Astrocyte (in vitro differentiated cells and primary cell): ENCODE measurements at regions not wholly inside any gene's neighbourhood (a gene's known extent, or its start where the extent isn't known, plus 50 kb on each side); places are given as distances from the start of the nearest gene placed in this dataset.

Experiments used
- DNase-seq: peaks from one replicate; pipeline ENCODE4 v3.0.0-alpha.2; 2010; ENCODE audit warnings: low read depth
- FAIRE-seq: peaks from 2 replicates; lab custom pipeline; 2011; peaks lifted over from hg19 to GRCh38; lab: Jason Lieb, UNC
- H2AFZ ChIP-seq: 2 replicates; pipeline ENCODE4 v1.6.0; 2012; ENCODE audit warnings: low read depth, low read length, inconsistent platforms
- H3K27ac ChIP-seq: 2 replicates; pipeline ENCODE4 v1.5.1; 2011; ENCODE audit warnings: low read depth, low read length, inconsistent platforms
- H3K27me3 ChIP-seq: 2 replicates; pipeline ENCODE4 v1.6.0; 2011; ENCODE audit warnings: low read length, inconsistent platforms; ENCODE audit not compliant: insufficient read depth
- H3K36me3 ChIP-seq: 2 replicates; pipeline ENCODE4 v1.5.1; 2011; ENCODE audit warnings: low read length, inconsistent platforms; ENCODE audit not compliant: insufficient read depth
- H3K4me1 ChIP-seq: 2 replicates; pipeline ENCODE4 v1.5.1; 2011; ENCODE audit warnings: low read length, inconsistent platforms; ENCODE audit not compliant: insufficient read depth
- H3K4me2 ChIP-seq: 2 replicates; pipeline ENCODE4 v1.6.0; 2012; ENCODE audit warnings: low read length, inconsistent platforms
- H3K4me3 ChIP-seq: 2 replicates; pipeline ENCODE4 v1.5.1; 2011; ENCODE audit warnings: low read depth, mild to moderate bottlenecking, low read length, inconsistent platforms; ENCODE audit not compliant: insufficient read depth
- H3K79me2 ChIP-seq: 2 replicates; pipeline ENCODE4 v1.6.0; 2012; ENCODE audit warnings: mild to moderate bottlenecking, low read length, inconsistent platforms; ENCODE audit not compliant: insufficient read depth
- H3K9ac ChIP-seq: 2 replicates; pipeline ENCODE4 v1.6.0; 2012; ENCODE audit warnings: mild to moderate bottlenecking, low read length, inconsistent platforms
- H3K9me3 ChIP-seq: 2 replicates; pipeline ENCODE4 v1.5.1; 2012; ENCODE audit warnings: low read depth, mild to moderate bottlenecking, low read length, inconsistent platforms; ENCODE audit not compliant: insufficient read depth
- H4K20me1 ChIP-seq: 2 replicates; pipeline ENCODE4 v1.6.0; 2012; ENCODE audit warnings: low read length, inconsistent platforms; ENCODE audit not compliant: insufficient read depth
- H3K27ac Mint-ChIP-seq: one replicate; pipeline ENCODE4 v1.8.0; 2021; ENCODE audit warnings: mild to moderate bottlenecking, mixed read lengths; ENCODE audit not compliant: unreplicated experiment
- H3K27me3 Mint-ChIP-seq: one replicate; pipeline ENCODE4 v1.8.0; 2021; ENCODE audit warnings: low read depth, mixed read lengths; ENCODE audit not compliant: unreplicated experiment
- H3K36me3 Mint-ChIP-seq: one replicate; pipeline ENCODE4 v1.8.0; 2021; ENCODE audit warnings: low read depth, mixed read lengths; ENCODE audit not compliant: unreplicated experiment
- H3K4me1 Mint-ChIP-seq: one replicate; pipeline ENCODE4 v1.8.0; 2021; ENCODE audit warnings: low read depth, mixed read lengths; ENCODE audit not compliant: unreplicated experiment
- H3K4me3 Mint-ChIP-seq: one replicate; pipeline ENCODE4 v1.8.0; 2021; ENCODE audit warnings: mild to moderate bottlenecking, moderate library complexity, mixed read lengths; ENCODE audit not compliant: unreplicated experiment
- H3K9me3 Mint-ChIP-seq: one replicate; pipeline ENCODE4 v1.8.0; 2021; ENCODE audit warnings: mild to moderate bottlenecking, mixed read lengths; ENCODE audit not compliant: unreplicated experiment
- EZH2 ChIP-seq: IDR thresholded peaks from 2 replicates; pipeline ENCODE4 v1.6.1; 2012; ENCODE audit warnings: mild to moderate bottlenecking, low read length, inconsistent platforms; ENCODE audit not compliant: insufficient read depth
- TF ChIP-seq, protein P1 (sequence below): IDR thresholded peaks from 2 replicates; pipeline ENCODE4 v1.5.1; 2011; ENCODE audit warnings: low read depth, mild to moderate bottlenecking, inconsistent platforms, low read length, moderate library complexity; ENCODE audit not compliant: insufficient read depth

GRCh38 chr11:20249378-20249777 is 89.1 kb upstream of the DBX1 start:
- FAIRE-seq (no peak), DNase-seq (no peak)
- no peak overlapping the region for H3K4me3 Mint-ChIP-seq
- peaks cover 16% of the 10 kb centered on the region for H3K27me3 Mint-ChIP-seq
- no peaks in the 10 kb centered on the region for H3K36me3 ChIP-seq
- H3K4me1 Mint-ChIP-seq, result no peaks in the 10 kb centered on the region
- peaks cover 8% of the 10 kb centered on the region for H3K27me3 ChIP-seq
- no peak overlapping the region for H3K4me3 ChIP-seq
- no peaks in the 10 kb centered on the region for H3K79me2 ChIP-seq
- no peak for TF ChIP-seq EZH2
- TF ChIP-seq, protein P1, sequence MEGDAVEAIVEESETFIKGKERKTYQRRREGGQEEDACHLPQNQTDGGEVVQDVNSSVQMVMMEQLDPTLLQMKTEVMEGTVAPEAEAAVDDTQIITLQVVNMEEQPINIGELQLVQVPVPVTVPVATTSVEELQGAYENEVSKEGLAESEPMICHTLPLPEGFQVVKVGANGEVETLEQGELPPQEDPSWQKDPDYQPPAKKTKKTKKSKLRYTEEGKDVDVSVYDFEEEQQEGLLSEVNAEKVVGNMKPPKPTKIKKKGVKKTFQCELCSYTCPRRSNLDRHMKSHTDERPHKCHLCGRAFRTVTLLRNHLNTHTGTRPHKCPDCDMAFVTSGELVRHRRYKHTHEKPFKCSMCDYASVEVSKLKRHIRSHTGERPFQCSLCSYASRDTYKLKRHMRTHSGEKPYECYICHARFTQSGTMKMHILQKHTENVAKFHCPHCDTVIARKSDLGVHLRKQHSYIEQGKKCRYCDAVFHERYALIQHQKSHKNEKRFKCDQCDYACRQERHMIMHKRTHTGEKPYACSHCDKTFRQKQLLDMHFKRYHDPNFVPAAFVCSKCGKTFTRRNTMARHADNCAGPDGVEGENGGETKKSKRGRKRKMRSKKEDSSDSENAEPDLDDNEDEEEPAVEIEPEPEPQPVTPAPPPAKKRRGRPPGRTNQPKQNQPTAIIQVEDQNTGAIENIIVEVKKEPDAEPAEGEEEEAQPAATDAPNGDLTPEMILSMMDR, result no peak
- no peaks in the 10 kb centered on the region for H3K4me1 ChIP-seq
- no peaks in the 10 kb centered on the region for H3K9me3 Mint-ChIP-seq
- no peak overlapping the region for H3K9ac ChIP-seq
- no peaks in the 10 kb centered on the region for H3K9me3 ChIP-seq
- H4K20me1 ChIP-seq, result no peaks in the 10 kb centered on the region
- H3K27ac ChIP-seq, result no peak overlapping the region
- no peaks in the 10 kb centered on the region for H3K36me3 Mint-ChIP-seq
- H2AFZ ChIP-seq, result no peak overlapping the region
- H3K4me2 ChIP-seq, result no peak overlapping the region
- H3K27ac Mint-ChIP-seq, result no peak overlapping the region

DNA sequence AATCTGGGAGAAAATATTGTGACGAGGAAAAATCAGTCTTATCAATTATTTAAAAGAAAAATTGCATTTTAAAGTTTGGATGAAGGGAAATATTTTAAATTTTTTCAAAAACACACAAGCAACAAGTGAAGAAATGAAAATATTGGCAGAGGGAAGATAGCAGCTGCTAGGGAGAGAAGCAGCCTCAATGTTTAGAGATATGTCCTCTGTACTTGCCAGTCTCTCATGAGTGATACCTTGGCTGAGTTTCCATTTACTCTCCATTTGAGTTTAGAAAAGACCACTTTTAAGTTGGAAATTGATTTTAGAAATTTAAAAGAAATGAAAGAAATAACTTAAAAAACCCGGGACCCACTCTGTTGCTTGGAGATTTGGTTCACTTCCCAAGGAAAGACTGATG is 88.6 kb upstream of the DBX1 start:
- Mint-ChIP-seq H3K27ac (no peak overlapping the region), H3K4me1 (no peaks in the 10 kb centered on the region), H3K4me3 (no peak overlapping the region), H3K9me3 (no peaks in the 10 kb centered on the region), H3K36me3 (no peaks in the 10 kb centered on the region), H3K27me3 (peaks cover 11% of the 10 kb centered on the region)
- Histone ChIP-seq H3K27me3 (peaks cover 8% of the 10 kb centered on the region), H3K79me2 (no peaks in the 10 kb centered on the region), H4K20me1 (no peaks in the 10 kb centered on the region), H3K9me3 (no peaks in the 10 kb centered on the region), H3K9ac (no peak overlapping the region), H3K36me3 (no peaks in the 10 kb centered on the region), H3K4me3 (no peak overlapping the region), H3K4me1 (no peaks in the 10 kb centered on the region), H3K27ac (no peak overlapping the region), H3K4me2 (no peak overlapping the region), H2AFZ (no peak overlapping the region)
- FAIRE-seq (no peak), DNase-seq (no peak)
- TF ChIP-seq, protein P1, result no peak
- TF ChIP-seq EZH2, result no peak

DNA sequence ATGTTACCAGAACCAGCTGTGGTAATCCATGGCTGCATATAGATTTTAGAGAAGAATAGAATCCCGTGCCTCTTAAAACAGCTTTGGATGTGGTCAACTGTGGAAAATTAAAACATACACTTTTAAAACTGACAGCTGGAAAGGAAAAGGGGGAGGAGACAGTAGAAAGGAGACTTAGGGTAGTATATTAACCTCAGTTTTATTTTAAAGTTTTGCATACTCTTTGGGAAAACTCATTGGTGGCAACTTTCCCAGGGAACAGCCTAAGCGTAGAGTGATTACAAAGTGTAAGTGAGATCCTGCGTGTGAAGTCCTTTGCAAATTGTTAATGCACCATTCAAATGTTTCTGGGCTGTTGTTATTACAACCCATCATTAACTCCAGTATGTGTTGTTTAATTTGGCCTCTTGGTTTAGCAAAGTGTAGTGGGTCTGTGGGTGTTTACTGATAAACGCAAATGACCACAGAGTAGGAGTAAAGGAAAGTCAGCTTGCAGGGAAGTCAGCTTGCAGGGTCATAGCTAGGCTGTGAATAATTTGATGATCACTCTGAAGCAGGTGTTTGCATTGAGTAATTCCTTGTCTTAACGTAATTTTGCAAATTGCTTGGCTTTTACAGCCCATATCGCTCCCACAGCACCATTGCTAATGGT is 88.0 kb upstream of the DBX1 start:
- H3K36me3 Mint-ChIP-seq, result no peaks in the 10 kb centered on the region
- H3K9me3 Mint-ChIP-seq, result peaks cover 2% of the 10 kb centered on the region
- no peak overlapping the region for H3K9ac ChIP-seq
- H3K4me3 ChIP-seq, result no peak overlapping the region
- H3K4me3 Mint-ChIP-seq, result no peak overlapping the region
- H3K4me2 ChIP-seq, result no peak overlapping the region
- H3K27ac ChIP-seq, result no peak overlapping the region
- DNase-seq, result no peak
- no peak for FAIRE-seq
- peaks cover 8% of the 10 kb centered on the region for H3K27me3 ChIP-seq
- TF ChIP-seq EZH2, result no peak
- peaks cover 8% of the 10 kb centered on the region for H3K27me3 Mint-ChIP-seq
- H3K4me1 ChIP-seq, result no peaks in the 10 kb centered on the region
- H2AFZ ChIP-seq, result no peak overlapping the region
- no peaks in the 10 kb centered on the region for H3K9me3 ChIP-seq
- H3K4me1 Mint-ChIP-seq, result no peaks in the 10 kb centered on the region
- H3K79me2 ChIP-seq, result no peaks in the 10 kb centered on the region
- H4K20me1 ChIP-seq, result no peaks in the 10 kb centered on the region
- H3K27ac Mint-ChIP-seq, result no peak overlapping the region
- H3K36me3 ChIP-seq, result no peaks in the 10 kb centered on the region
